Suprapubic skin (tissue), 4 donors: ENCODE measurements at regions not wholly inside any gene's neighbourhood (a gene's known extent, or its start where the extent isn't known, plus 50 kb on each side); places are given as distances from the start of the nearest gene placed in this dataset.

Experiments
- CTCF ChIP-seq, 2 donors: fragments of 200-600 bp in 1 of 2; fragments of 450-650 bp in 1 of 2; sonication (generic) in 1 of 2; IDR thresholded peaks; one replicate each; pipeline ENCODE4 v1.5.1; 2016 to 2019; ENCODE audit warnings: antibody characterized with exemption in 2 of 2, mild to moderate bottlenecking in 1 of 2, moderate library complexity in 1 of 2
- EP300 ChIP-seq: sonication (generic); formaldehyde crosslinking; IDR thresholded peaks from one replicate; pipeline ENCODE4 v1.6.1; 2017; ENCODE audit warnings: antibody characterized with exemption
- POLR2A ChIP-seq, 2 donors: fragments of 450-650 bp; IDR thresholded peaks; one replicate each; pipeline ENCODE4 v1.6.1; 2017; ENCODE audit warnings: antibody characterized with exemption in 2 of 2, mild to moderate bottlenecking in 2 of 2, moderate library complexity in 2 of 2
- POLR2AphosphoS5 ChIP-seq, 3 donors: sonication (generic); formaldehyde crosslinking; IDR thresholded peaks; one replicate each; pipeline ENCODE4 v1.6.1; 2017; ENCODE audit warnings: antibody characterized with exemption in 3 of 3

- TF ChIP-seq POLR2AphosphoS5 (IDR thresholded peaks at IDR 0.05) (no peak), CTCF (IDR thresholded peaks at IDR 0.05) (no peak), EP300 (no peak), POLR2A (IDR thresholded peaks at IDR 0.05) (no peak)
Observed at GRCh38 chr21:36550761-36551160, 70.8 kb upstream of the CLDN14 start.
